Vagina (tissue), 2 donors: ENCODE measurements at regions not wholly inside any gene's neighbourhood (a gene's known extent, or its start where the extent isn't known, plus 50 kb on each side); places are given as distances from the start of the nearest gene placed in this dataset.

Experiments used
- DNase-seq, 2 donors: peaks; one replicate each; pipeline ENCODE4 v3.0.0-alpha.2; 2017; ENCODE audit errors: extremely low spot score in 2 of 2
- H3K27ac ChIP-seq: fragments of 200-600 bp; sonication (generic); one replicate; pipeline ENCODE4 v1.5.1; 2019
- H3K27me3 ChIP-seq: fragments of 200-600 bp; sonication (generic); one replicate; pipeline ENCODE4 v1.5.1; 2019
- H3K36me3 ChIP-seq, 2 donors: fragments of 200-600 bp; sonication (generic); one replicate each; pipeline ENCODE4 v1.5.1; 2017 to 2019
- H3K4me1 ChIP-seq: fragments of 200-600 bp; sonication (generic); one replicate; pipeline ENCODE4 v1.5.1; 2019
- H3K4me3 ChIP-seq, 2 donors: fragments of 200-600 bp; sonication (generic); 1 replicate in 1 of 2; 2 replicates in 1 of 2; pipeline ENCODE4 v1.5.1; 2016 to 2019
- H3K9me3 ChIP-seq: fragments of 200-600 bp; sonication (generic); one replicate; pipeline ENCODE4 v1.5.1; 2019
- CTCF ChIP-seq, 3 experiments: fragments of 450-650 bp in 2 of 3; fragments of 200-600 bp in 1 of 3; sonication (generic) in 1 of 3; IDR thresholded peaks; one replicate each; pipeline ENCODE4 v1.5.1; 2017 to 2019; ENCODE audit warnings: antibody characterized with exemption in 3 of 3, mild to moderate bottlenecking in 2 of 3, moderate library complexity in 2 of 3
- POLR2A ChIP-seq, 2 donors: fragments of 450-650 bp; IDR thresholded peaks; one replicate each; pipeline ENCODE4 v1.6.1; 2017; ENCODE audit warnings: antibody characterized with exemption in 2 of 2, mild to moderate bottlenecking in 2 of 2, moderate library complexity in 2 of 2
- POLR2AphosphoS5 ChIP-seq, 2 donors: sonication (generic); formaldehyde crosslinking; IDR thresholded peaks; one replicate each; pipeline ENCODE4 v1.9.0; 2017; ENCODE audit warnings: antibody characterized with exemption in 2 of 2, mild to moderate bottlenecking in 2 of 2, low read depth in 1 of 2; ENCODE audit not compliant: insufficient read depth in 1 of 2
- intact Hi-C: fragments of 100-400 bp; cut with DNase I; formaldehyde crosslinking; loops from one replicate; pipeline ENCODE4 v1.15.1; 2023

GRCh38 chr11:13868710-13869397 is 93.7 kb upstream of the SPON1 start:
- DNase-seq: no peak
- no peak for TF ChIP-seq CTCF (IDR thresholded peaks at IDR 0.05)
- TF ChIP-seq POLR2A (IDR thresholded peaks at IDR 0.05): no peak
- TF ChIP-seq POLR2AphosphoS5 (IDR thresholded peaks at IDR 0.05; ENCODE audit: insufficient read depth in 1 of 2, low read depth in 1 of 2): no peak
- Histone ChIP-seq H3K27me3 (no peaks in the 10 kb centered on the region), H3K4me1 (peaks cover 16% of the 10 kb centered on the region), H3K36me3 (no peaks in the 10 kb centered on the region), H3K9me3 (no peaks in the 10 kb centered on the region), H3K27ac (no peak overlapping the region), H3K4me3 (no peak overlapping the region)
- intact Hi-C loops: no loop called here

GRCh38 chr11:13869398-13869886 is 93.1 kb upstream of the SPON1 start:
- Histone ChIP-seq H3K4me1 (peaks cover 20% of the 10 kb centered on the region), H3K27ac (no peak overlapping the region), H3K36me3 (no peaks in the 10 kb centered on the region), H3K27me3 (no peaks in the 10 kb centered on the region), H3K4me3 (no peak overlapping the region), H3K9me3 (no peaks in the 10 kb centered on the region)
- intact Hi-C loops: no loop called here
- DNase-seq: no peak
- no peak for TF ChIP-seq POLR2AphosphoS5 (IDR thresholded peaks at IDR 0.05; ENCODE audit: insufficient read depth in 1 of 2, low read depth in 1 of 2)
- TF ChIP-seq CTCF (IDR thresholded peaks at IDR 0.05): no peak
- no peak for TF ChIP-seq POLR2A (IDR thresholded peaks at IDR 0.05)

- no peak for TF ChIP-seq POLR2A (IDR thresholded peaks at IDR 0.05)
- no peak for TF ChIP-seq POLR2AphosphoS5 (IDR thresholded peaks at IDR 0.05; ENCODE audit: insufficient read depth in 1 of 2, low read depth in 1 of 2)
- no peak for TF ChIP-seq CTCF (IDR thresholded peaks at IDR 0.05)
- no peak for DNase-seq
- no peak overlapping the region for H3K4me3 ChIP-seq
- H3K27ac ChIP-seq: no peak overlapping the region
- no peaks in the 10 kb centered on the region for H3K9me3 ChIP-seq
- intact Hi-C loops: no loop called here
- H3K27me3 ChIP-seq: no peaks in the 10 kb centered on the region
- H3K36me3 ChIP-seq: no peaks in the 10 kb centered on the region
- H3K4me1 ChIP-seq: peaks cover 20% of the 10 kb centered on the region
Observed at GRCh38 chr11:13874597-13874996, 87.9 kb upstream of the SPON1 start.

GRCh38 chr11:13875643-13876042 is 86.9 kb upstream of the SPON1 start:
- H3K4me3 ChIP-seq: no peak overlapping the region
- intact Hi-C loops: no loop called here

More at GRCh38 chr11:13875643-13876042, 86.9 kb upstream of the SPON1 start:
- Histone ChIP-seq H3K4me1 (peaks cover 20% of the 10 kb centered on the region), H3K36me3 (no peaks in the 10 kb centered on the region), H3K27me3 (no peaks in the 10 kb centered on the region), H3K9me3 (no peaks in the 10 kb centered on the region), H3K27ac (no peak overlapping the region)
- peak in 1 of 2 donors; percentile 64 for DNase-seq
- no peak for TF ChIP-seq POLR2AphosphoS5 (IDR thresholded peaks at IDR 0.05; ENCODE audit: insufficient read depth in 1 of 2, low read depth in 1 of 2)
- TF ChIP-seq CTCF (IDR thresholded peaks at IDR 0.05): no peak
- no peak for TF ChIP-seq POLR2A (IDR thresholded peaks at IDR 0.05)
